Mucosa of stomach (tissue), 1 donor: ENCODE measurements at regions not wholly inside any gene's neighbourhood (a gene's known extent, or its start where the extent isn't known, plus 50 kb on each side); places are given as distances from the start of the nearest gene placed in this dataset.

ENCODE experiments used
- H3K27me3 ChIP-seq: one replicate; pipeline ENCODE4 v1.7.0; 2013; ENCODE audit warnings: mild to moderate bottlenecking, low read length; ENCODE audit not compliant: control insufficient read depth, insufficient read depth
- H3K36me3 ChIP-seq: one replicate; pipeline ENCODE4 v1.7.0; 2013; ENCODE audit warnings: low read length; ENCODE audit not compliant: control insufficient read depth, insufficient read depth
- H3K4me1 ChIP-seq: one replicate; pipeline ENCODE4 v1.7.0; 2013; ENCODE audit warnings: mild to moderate bottlenecking, low read length; ENCODE audit not compliant: control insufficient read depth, insufficient read depth
- H3K4me3 ChIP-seq: one replicate; pipeline ENCODE4 v1.7.0; 2013; ENCODE audit warnings: low read length
- H3K9ac ChIP-seq: one replicate; pipeline ENCODE4 v1.7.0; 2013; ENCODE audit warnings: mild to moderate bottlenecking, low read length, moderate library complexity
- H3K9me3 ChIP-seq: one replicate; pipeline ENCODE4 v1.7.0; 2013; ENCODE audit warnings: mild to moderate bottlenecking, low read length, moderate library complexity; ENCODE audit not compliant: control insufficient read depth
- donor health status: Pancreatic carcinoma.

DNA sequence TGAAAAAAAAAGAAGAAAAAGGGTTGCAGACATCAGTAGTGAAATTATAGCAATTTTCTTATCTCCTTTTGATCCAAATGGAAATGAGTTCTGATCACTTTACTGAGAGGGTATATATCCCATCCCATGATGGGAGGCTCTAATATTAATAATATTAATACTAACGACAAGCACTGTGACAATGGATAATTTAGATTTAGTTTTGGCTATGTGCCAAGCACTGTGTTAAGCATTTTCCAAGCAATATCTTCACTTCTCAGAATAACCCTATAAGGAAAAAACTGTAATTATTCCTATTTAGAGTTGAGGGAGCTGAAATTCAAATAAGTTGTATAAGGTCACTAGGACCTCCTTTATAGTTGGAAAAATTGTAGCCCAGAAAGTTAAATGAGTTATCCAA is 58.4 kb upstream of the ASTN2 start:
- Histone ChIP-seq H3K9me3 (no peaks in the 10 kb centered on the region), H3K4me1 (no peaks in the 10 kb centered on the region), H3K36me3 (no peaks in the 10 kb centered on the region), H3K9ac (no peak overlapping the region), H3K4me3 (no peak overlapping the region), H3K27me3 (no peaks in the 10 kb centered on the region)

DNA sequence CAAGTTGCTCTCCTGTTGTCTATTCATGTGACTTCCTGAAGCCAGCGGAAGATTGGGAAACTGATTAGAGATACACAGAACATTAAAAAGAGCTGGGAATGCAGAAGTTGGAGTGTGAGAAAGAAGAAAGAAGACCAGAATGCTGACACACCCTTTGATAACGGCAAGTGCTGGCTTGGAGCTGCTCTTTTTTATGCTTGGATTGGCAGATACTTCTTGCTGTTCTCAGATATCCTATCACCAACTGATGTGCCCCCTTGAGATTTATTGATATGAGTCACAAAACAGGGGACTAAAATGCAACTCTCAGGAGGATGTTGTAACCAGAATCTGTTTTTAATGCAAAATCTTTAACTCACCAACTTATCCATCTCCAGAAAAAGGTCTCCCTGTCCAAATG is 56.0 kb upstream of the ASTN2 start:
- Histone ChIP-seq H3K4me3 (no peak overlapping the region), H3K36me3 (no peaks in the 10 kb centered on the region), H3K9me3 (no peaks in the 10 kb centered on the region), H3K4me1 (no peaks in the 10 kb centered on the region), H3K9ac (no peak overlapping the region), H3K27me3 (no peaks in the 10 kb centered on the region)

DNA sequence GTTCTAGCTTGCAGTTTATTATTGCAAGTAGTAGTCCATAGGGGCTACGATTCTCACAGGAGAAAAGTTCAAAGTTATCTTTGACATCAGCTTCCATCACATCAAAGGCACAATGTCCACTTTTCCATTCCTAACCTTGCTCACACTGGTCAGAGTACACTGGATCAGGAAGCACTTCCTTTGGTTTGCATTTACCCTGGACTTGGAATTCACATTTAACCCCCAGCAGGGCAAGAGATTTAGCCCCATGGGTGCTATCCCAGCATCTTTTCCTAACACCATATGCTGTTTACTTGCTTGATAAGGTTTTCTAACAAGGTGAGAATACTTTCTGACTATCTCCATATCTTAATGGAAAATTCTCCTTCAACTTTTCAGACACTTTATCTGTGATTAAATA is 55.6 kb upstream of the ASTN2 start:
- no peaks in the 10 kb centered on the region for H3K27me3 ChIP-seq
- no peaks in the 10 kb centered on the region for H3K36me3 ChIP-seq
- no peak overlapping the region for H3K9ac ChIP-seq
- H3K9me3 ChIP-seq = no peaks in the 10 kb centered on the region
- no peaks in the 10 kb centered on the region for H3K4me1 ChIP-seq
- no peak overlapping the region for H3K4me3 ChIP-seq

DNA sequence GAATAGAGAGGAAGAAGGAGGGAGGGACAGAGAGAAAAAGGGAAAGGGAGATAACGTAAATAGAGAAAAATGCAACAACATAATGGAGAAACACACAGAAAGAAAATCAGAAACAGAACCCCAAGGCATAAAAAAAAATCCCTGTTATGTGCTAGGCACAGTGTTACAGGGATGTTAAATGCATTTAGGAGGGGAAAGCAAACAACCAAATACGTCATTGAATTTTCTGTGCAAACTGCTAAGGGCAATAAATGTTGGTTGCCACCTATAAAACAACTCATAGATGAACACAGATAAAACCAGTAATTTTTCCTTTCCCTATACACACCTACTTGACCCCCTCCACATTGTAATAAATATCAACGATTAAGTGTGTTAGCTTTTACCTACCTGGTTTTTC is 51.3 kb upstream of the ASTN2 start:
- Histone ChIP-seq H3K27me3 (no peaks in the 10 kb centered on the region), H3K36me3 (no peaks in the 10 kb centered on the region), H3K9me3 (no peaks in the 10 kb centered on the region), H3K4me1 (no peaks in the 10 kb centered on the region), H3K4me3 (no peak overlapping the region), H3K9ac (no peak overlapping the region)

DNA sequence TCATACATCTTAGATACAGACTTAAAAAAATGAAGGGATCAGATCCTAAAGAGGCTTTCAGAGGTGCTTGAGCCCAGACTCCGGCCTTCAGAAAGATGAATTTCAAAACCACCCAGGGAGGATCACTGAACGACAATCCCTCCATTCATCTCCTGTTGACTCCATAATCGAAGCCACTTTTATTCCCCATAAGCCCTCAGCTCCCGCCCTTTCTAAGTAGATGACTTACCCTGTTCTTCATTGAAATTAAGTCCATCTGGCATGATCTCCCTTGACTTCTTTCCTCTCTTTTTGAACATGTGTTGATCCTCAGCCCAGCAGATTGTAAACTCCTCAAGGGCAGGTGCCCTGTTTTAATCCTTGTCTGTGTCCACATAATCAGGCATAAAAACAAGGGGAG is 50.8 kb upstream of the ASTN2 start:
- no peaks in the 10 kb centered on the region for H3K9me3 ChIP-seq
- H3K4me1 ChIP-seq = no peaks in the 10 kb centered on the region
- H3K9ac ChIP-seq = no peak overlapping the region
- no peak overlapping the region for H3K4me3 ChIP-seq
- H3K36me3 ChIP-seq = no peaks in the 10 kb centered on the region
- H3K27me3 ChIP-seq = no peaks in the 10 kb centered on the region

DNA sequence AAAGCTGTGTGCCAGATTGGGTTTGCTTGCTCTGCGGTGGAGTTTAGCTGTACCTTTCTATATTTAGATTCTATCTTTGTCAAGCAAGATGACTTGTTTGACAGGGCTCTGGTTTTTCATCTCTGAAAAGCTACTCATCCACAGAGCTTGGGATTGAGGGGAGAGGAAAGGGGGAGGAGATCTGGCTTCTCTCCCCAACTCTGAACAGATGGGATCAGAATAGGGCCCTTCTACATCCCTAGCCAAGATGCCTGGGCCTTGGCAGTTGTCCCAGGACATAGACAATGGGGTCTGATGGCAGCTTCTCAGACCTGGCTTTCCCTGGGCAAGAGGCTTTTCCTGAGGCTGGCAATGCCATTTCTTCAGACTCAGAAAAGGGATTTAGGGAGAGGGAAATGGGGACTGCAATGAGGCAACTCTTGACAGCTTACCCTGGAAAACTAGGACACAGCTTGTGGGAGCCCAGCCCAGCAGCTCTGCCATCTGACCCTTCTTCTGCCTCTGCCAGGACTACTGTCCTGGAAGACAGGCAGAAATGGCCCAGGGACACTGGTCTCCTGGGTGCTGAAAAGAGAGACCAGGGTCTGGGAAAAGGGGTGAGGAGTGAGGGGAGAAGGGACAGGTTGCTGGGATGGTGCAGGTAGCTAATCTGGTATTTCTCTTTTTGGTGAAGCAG is 50.2 kb upstream of the ASTN2 start:
- no peaks in the 10 kb centered on the region for H3K9me3 ChIP-seq
- no peaks in the 10 kb centered on the region for H3K27me3 ChIP-seq
- H3K4me3 ChIP-seq = no peak overlapping the region
- no peaks in the 10 kb centered on the region for H3K4me1 ChIP-seq
- no peak overlapping the region for H3K9ac ChIP-seq
- H3K36me3 ChIP-seq = no peaks in the 10 kb centered on the region
